ENCODE measurements at regions not wholly inside any gene's neighbourhood (a gene's known extent, or its start where the extent isn't known, plus 50 kb on each side); places are given as distances from the start of the nearest gene placed in this dataset.

- intact Hi-C loops (cut with micrococcal nuclease): no loop called here
- Mint-ChIP-seq H3K4me1 (peaks cover 15% of the 10 kb centered on the region), H3K27ac (no peak overlapping the region), H3K4me3 (peak overlapping the region; percentile 59), H3K9me3 (ENCODE audit: insufficient read depth) (no peaks in the 10 kb centered on the region), H3K27me3 (peaks cover 67% of the 10 kb centered on the region)
- ATAC-seq (ENCODE audit: low read depth) (no peak), DNase-seq (no peak)
- Histone ChIP-seq H3K4me3 (ENCODE audit: control extremely low read depth in 1 of 5, extremely low read depth in 1 of 5, insufficient read depth in 1 of 5, low read depth in 2 of 5, low read length in 4 of 5) (no peak overlapping the region), H3K79me2 (ENCODE audit: control insufficient read depth, insufficient read depth, low read length) (no peaks in the 10 kb centered on the region), H3K4me1 (ENCODE audit: control insufficient read depth in 2 of 2, insufficient read depth in 2 of 2, low read length in 2 of 2) (peaks cover 12 to 18% of the 10 kb centered on the region in 2 donors), H3K36me3 (replicated peaks in 1 of 2; ENCODE audit: control extremely low read depth in 1 of 2, control insufficient read depth in 1 of 2, extremely low read depth in 1 of 2, insufficient read depth in 2 of 2, low read length in 1 of 2) (no peaks in the 10 kb centered on the region), H2AFZ (ENCODE audit: insufficient read depth, low read depth, low read length, poor library complexity, severe bottlenecking) (no peak overlapping the region), H3K9ac (ENCODE audit: low read length) (no peak overlapping the region), H3K27ac (ENCODE audit: low read length in 2 of 2) (no peak overlapping the region), H4K20me1 (ENCODE audit: control insufficient read depth, insufficient read depth, low read length, poor library complexity, severe bottlenecking) (no peaks in the 10 kb centered on the region), H3K27me3 (replicated peaks in 1 of 4; ENCODE audit: control extremely low read depth in 1 of 4, control insufficient read depth in 3 of 4, insufficient read depth in 4 of 4, low read length in 3 of 4) (peaks cover 0 to 51% (median 28%) of the 10 kb centered on the region in 4 experiments), H3K4me2 (replicated peaks; ENCODE audit: low read depth, low read length, poor library complexity, severe bottlenecking) (peak overlapping the region; percentile 51), H3K9me3 (ENCODE audit: control extremely low read depth in 1 of 3, control insufficient read depth in 2 of 3, insufficient read depth in 1 of 3, low read length in 2 of 3) (peaks cover 0 to 5% (median 0%) of the 10 kb centered on the region in 3 donors)
- POLR2A ChIA-PET: no interaction called here
- CTCF ChIA-PET: no interaction called here
- WGBS (ENCODE audit: insufficient coverage): 10% methylated on average over 38 of the region's 38 CpGs
- TF ChIP-seq CTCF (IDR thresholded peaks at IDR 0.05): no peak
- no peak for TF ChIP-seq EZH2 (IDR thresholded peaks at IDR 0.05; ENCODE audit: borderline replicate concordance, insufficient read depth, low read depth, low read length, poor library complexity, severe bottlenecking)
Measured at GRCh38 chr5:1667648-1668140, 131.9 kb downstream of the MRPL36 start.

- no peak for TF ChIP-seq EZH2 (IDR thresholded peaks at IDR 0.05; ENCODE audit: borderline replicate concordance, insufficient read depth, low read depth, low read length, poor library complexity, severe bottlenecking)
- peak; percentile 25 for TF ChIP-seq CTCF (IDR thresholded peaks at IDR 0.05)
- Histone ChIP-seq H3K4me3 (ENCODE audit: control extremely low read depth in 1 of 5, extremely low read depth in 1 of 5, insufficient read depth in 1 of 5, low read depth in 2 of 5, low read length in 4 of 5) (peak overlapping the region in 1 of 5 experiments; percentile 23), H3K79me2 (ENCODE audit: control insufficient read depth, insufficient read depth, low read length) (no peaks in the 10 kb centered on the region), H3K9me3 (ENCODE audit: control extremely low read depth in 1 of 3, control insufficient read depth in 2 of 3, insufficient read depth in 1 of 3, low read length in 2 of 3) (peaks cover 0 to 8% (median 0%) of the 10 kb centered on the region in 3 donors), H3K4me2 (replicated peaks; ENCODE audit: low read depth, low read length, poor library complexity, severe bottlenecking) (peak overlapping the region; percentile 51), H3K4me1 (ENCODE audit: control insufficient read depth in 2 of 2, insufficient read depth in 2 of 2, low read length in 2 of 2) (peaks cover 12 to 18% of the 10 kb centered on the region in 2 donors), H4K20me1 (ENCODE audit: control insufficient read depth, insufficient read depth, low read length, poor library complexity, severe bottlenecking) (no peaks in the 10 kb centered on the region), H3K27ac (ENCODE audit: low read length in 2 of 2) (no peak overlapping the region), H3K36me3 (replicated peaks in 1 of 2; ENCODE audit: control extremely low read depth in 1 of 2, control insufficient read depth in 1 of 2, extremely low read depth in 1 of 2, insufficient read depth in 2 of 2, low read length in 1 of 2) (no peaks in the 10 kb centered on the region), H3K9ac (ENCODE audit: low read length) (no peak overlapping the region), H2AFZ (ENCODE audit: insufficient read depth, low read depth, low read length, poor library complexity, severe bottlenecking) (no peak overlapping the region), H3K27me3 (replicated peaks in 1 of 4; ENCODE audit: control extremely low read depth in 1 of 4, control insufficient read depth in 3 of 4, insufficient read depth in 4 of 4, low read length in 3 of 4) (peaks cover 0 to 52% (median 27%) of the 10 kb centered on the region in 4 experiments)
- Mint-ChIP-seq H3K4me3 (peak overlapping the region; percentile 21), H3K27me3 (peaks cover 66% of the 10 kb centered on the region), H3K27ac (no peak overlapping the region), H3K4me1 (peaks cover 13% of the 10 kb centered on the region), H3K9me3 (ENCODE audit: insufficient read depth) (no peaks in the 10 kb centered on the region)
- ATAC-seq (ENCODE audit: low read depth) (peak; percentile 60), DNase-seq (peak; percentile 48)
- WGBS (ENCODE audit: insufficient coverage): 10% methylated on average over 32 of the region's 62 CpGs
- intact Hi-C loops (cut with micrococcal nuclease): no loop called here
- CTCF ChIA-PET: no interaction called here
- POLR2A ChIA-PET: no interaction called here
Measured at GRCh38 chr5:1666812-1667588, 132.6 kb downstream of the MRPL36 start.
